Skeletal muscle tissue (tissue), 3 donors: ENCODE measurements at regions not wholly inside any gene's neighbourhood (a gene's known extent, or its start where the extent isn't known, plus 50 kb on each side); places are given as distances from the start of the nearest gene placed in this dataset.
"Not testable (repeated sequence)": the region's sequence is repeated elsewhere in the genome, so short reads cannot be mapped to it uniquely, and the experiment has no call there.

Experiments
- H3K27ac ChIP-seq: one replicate; pipeline ENCODE4 v1.7.0; 2013; ENCODE audit warnings: mild to moderate bottlenecking, low read depth, low read length, inconsistent platforms
- H3K27me3 ChIP-seq, 3 donors: one replicate each; pipeline ENCODE4 v1.7.0; 2013; ENCODE audit warnings: low read length in 3 of 3; ENCODE audit not compliant: control insufficient read depth in 3 of 3, insufficient read depth in 3 of 3
- H3K36me3 ChIP-seq, 3 donors: one replicate each; pipeline ENCODE4 v1.7.0; 2013; ENCODE audit warnings: low read length in 3 of 3; ENCODE audit not compliant: control insufficient read depth in 3 of 3, insufficient read depth in 3 of 3
- H3K4me1 ChIP-seq, 3 donors: one replicate each; pipeline ENCODE4 v1.7.0; 2013; ENCODE audit warnings: low read length in 3 of 3, mild to moderate bottlenecking in 3 of 3; ENCODE audit not compliant: control insufficient read depth in 3 of 3, insufficient read depth in 3 of 3
- H3K4me3 ChIP-seq, 3 donors: one replicate each; pipeline ENCODE4 v1.7.0; 2013; ENCODE audit warnings: low read length in 3 of 3
- H3K9ac ChIP-seq, 3 donors: one replicate each; pipeline ENCODE4 v1.7.0; 2013; ENCODE audit warnings: low read length in 3 of 3, mild to moderate bottlenecking in 3 of 3, moderate library complexity in 2 of 3, low read depth in 1 of 3
- H3K9me3 ChIP-seq, 3 donors: one replicate each; pipeline ENCODE4 v1.7.0; 2013; ENCODE audit warnings: low read length in 3 of 3; ENCODE audit not compliant: control insufficient read depth in 3 of 3
- donor health status: Osteomylitis.

- not testable (repeated sequence) for H3K27me3 ChIP-seq, H3K9ac ChIP-seq, H3K36me3 ChIP-seq, H3K9me3 ChIP-seq, H3K4me1 ChIP-seq, H3K4me3 ChIP-seq, H3K27ac ChIP-seq
Measured at GRCh38 chr22:42183461-42184059, 53.0 kb upstream of the CYP2D6 start.

GRCh38 chr22:42180349-42180842 is 49.8 kb upstream of the CYP2D6 start:
- Histone ChIP-seq H3K4me1 (peaks cover 5 to 8% (median 5%) of the 10 kb centered on the region in 3 donors), H3K36me3 (peaks cover 0 to 4% (median 4%) of the 10 kb centered on the region in 3 donors), H3K9me3 (no peaks in the 10 kb centered on the region), H3K27ac (no peak overlapping the region), H3K9ac (no peak overlapping the region), H3K4me3 (no peak overlapping the region), H3K27me3 (no peaks in the 10 kb centered on the region)
